Vagina (tissue), 2 donors: ENCODE measurements at regions not wholly inside any gene's neighbourhood (a gene's known extent, or its start where the extent isn't known, plus 50 kb on each side); places are given as distances from the start of the nearest gene placed in this dataset.

ENCODE experiments used
- POLR2A ChIP-seq, 2 donors: fragments of 450-650 bp; IDR thresholded peaks; one replicate each; pipeline ENCODE4 v1.6.1; 2017; ENCODE audit warnings: antibody characterized with exemption in 2 of 2, mild to moderate bottlenecking in 2 of 2, moderate library complexity in 2 of 2
- POLR2AphosphoS5 ChIP-seq, 2 donors: sonication (generic); formaldehyde crosslinking; IDR thresholded peaks; one replicate each; pipeline ENCODE4 v1.9.0; 2017; ENCODE audit warnings: antibody characterized with exemption in 2 of 2, mild to moderate bottlenecking in 2 of 2, low read depth in 1 of 2; ENCODE audit not compliant: insufficient read depth in 1 of 2
- TF ChIP-seq, protein P1 (sequence below), 3 experiments: fragments of 450-650 bp in 2 of 3; fragments of 200-600 bp in 1 of 3; sonication (generic) in 1 of 3; IDR thresholded peaks; one replicate each; pipeline ENCODE4 v1.5.1; 2017 to 2019; ENCODE audit warnings: antibody characterized with exemption in 3 of 3, mild to moderate bottlenecking in 2 of 3, moderate library complexity in 2 of 3

DNA sequence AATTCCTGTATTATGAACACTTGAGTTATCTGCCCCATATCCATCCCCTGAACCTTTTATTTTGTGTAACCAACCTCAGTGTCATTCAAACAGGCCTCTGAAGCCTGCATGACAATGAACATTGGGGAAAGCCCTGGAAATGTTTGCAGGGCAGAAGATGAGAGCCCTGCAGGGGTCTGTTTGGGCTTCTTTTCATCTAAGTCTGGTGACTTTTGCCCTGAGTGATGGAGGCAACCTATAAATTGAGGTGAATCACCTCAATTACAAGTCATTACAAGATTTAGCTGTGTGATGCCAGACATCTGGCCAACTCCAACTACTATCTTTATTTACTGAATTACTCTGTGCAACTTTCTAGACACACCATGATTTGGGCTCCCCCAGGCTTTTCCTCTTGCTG lies 189.2 kb downstream of the MAF start:
- TF ChIP-seq, protein P1, sequence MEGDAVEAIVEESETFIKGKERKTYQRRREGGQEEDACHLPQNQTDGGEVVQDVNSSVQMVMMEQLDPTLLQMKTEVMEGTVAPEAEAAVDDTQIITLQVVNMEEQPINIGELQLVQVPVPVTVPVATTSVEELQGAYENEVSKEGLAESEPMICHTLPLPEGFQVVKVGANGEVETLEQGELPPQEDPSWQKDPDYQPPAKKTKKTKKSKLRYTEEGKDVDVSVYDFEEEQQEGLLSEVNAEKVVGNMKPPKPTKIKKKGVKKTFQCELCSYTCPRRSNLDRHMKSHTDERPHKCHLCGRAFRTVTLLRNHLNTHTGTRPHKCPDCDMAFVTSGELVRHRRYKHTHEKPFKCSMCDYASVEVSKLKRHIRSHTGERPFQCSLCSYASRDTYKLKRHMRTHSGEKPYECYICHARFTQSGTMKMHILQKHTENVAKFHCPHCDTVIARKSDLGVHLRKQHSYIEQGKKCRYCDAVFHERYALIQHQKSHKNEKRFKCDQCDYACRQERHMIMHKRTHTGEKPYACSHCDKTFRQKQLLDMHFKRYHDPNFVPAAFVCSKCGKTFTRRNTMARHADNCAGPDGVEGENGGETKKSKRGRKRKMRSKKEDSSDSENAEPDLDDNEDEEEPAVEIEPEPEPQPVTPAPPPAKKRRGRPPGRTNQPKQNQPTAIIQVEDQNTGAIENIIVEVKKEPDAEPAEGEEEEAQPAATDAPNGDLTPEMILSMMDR (IDR thresholded peaks at IDR 0.05): no peak
- no peak for TF ChIP-seq POLR2AphosphoS5 (IDR thresholded peaks at IDR 0.05; ENCODE audit: insufficient read depth in 1 of 2, low read depth in 1 of 2)
- TF ChIP-seq POLR2A (IDR thresholded peaks at IDR 0.05): no peak
